ENCODE measurements at regions not wholly inside any gene's neighbourhood (a gene's known extent, or its start where the extent isn't known, plus 50 kb on each side); places are given as distances from the start of the nearest gene placed in this dataset.

DNA sequence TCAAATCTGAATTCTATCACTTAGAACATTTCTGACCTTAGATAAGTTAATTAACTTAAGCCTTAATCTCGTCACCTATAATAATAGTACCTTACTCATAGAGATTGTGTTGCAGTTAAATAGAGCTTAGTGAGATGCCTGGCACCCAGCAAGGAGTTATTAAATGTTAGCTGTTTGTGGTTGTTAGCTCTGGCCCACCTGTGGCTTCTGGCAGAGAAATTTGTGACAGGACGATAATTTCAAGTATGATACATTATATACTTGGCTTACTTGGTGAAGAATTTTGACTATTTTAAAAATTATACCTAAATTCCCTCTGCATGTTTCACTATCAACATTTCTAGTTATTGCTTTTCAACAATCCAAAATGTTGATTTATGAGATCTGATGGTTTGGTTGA lies 102.9 kb upstream of the CEP162 start:
- no peaks in the 10 kb centered on the region for H3K4me1 Mint-ChIP-seq
- H2AFZ ChIP-seq (ENCODE audit: insufficient read depth, low read depth, low read length, poor library complexity, severe bottlenecking), result no peak overlapping the region
- no peaks in the 10 kb centered on the region for H3K36me3 Mint-ChIP-seq
- H3K4me2 ChIP-seq (replicated peaks; ENCODE audit: extremely low read depth, low read length, poor library complexity, severe bottlenecking), result no peak overlapping the region
- intact Hi-C loops (cut with micrococcal nuclease), result no loop called here
- H3K4me3 ChIP-seq (replicated peaks in 1 of 3; ENCODE audit: low read depth in 2 of 3, low read length in 3 of 3), result no peak overlapping the region
- H3K4me1 ChIP-seq (ENCODE audit: control insufficient read depth in 1 of 2, insufficient read depth in 2 of 2, low read length in 2 of 2), result no peaks in the 10 kb centered on the region
- H3K27me3 Mint-ChIP-seq (ENCODE audit: low read depth in 3 of 3), result peaks cover 0 to 1% (median 0%) of the 10 kb centered on the region in 3 donors
- H3K27ac ChIP-seq (ENCODE audit: low read depth in 1 of 2, low read length in 2 of 2), result no peak overlapping the region
- no peak overlapping the region for H3K27ac Mint-ChIP-seq
- H4K20me1 ChIP-seq (ENCODE audit: insufficient read depth, low read length), result no peaks in the 10 kb centered on the region
- no peak overlapping the region for H3K4me3 Mint-ChIP-seq
- H3K79me2 ChIP-seq (ENCODE audit: insufficient read depth, low read length), result no peaks in the 10 kb centered on the region
- no peaks in the 10 kb centered on the region for H3K9me3 ChIP-seq (replicated peaks in 1 of 2; ENCODE audit: control insufficient read depth in 1 of 2, insufficient read depth in 1 of 2, low read length in 2 of 2)
- H3K9ac ChIP-seq (ENCODE audit: insufficient read depth, low read length, poor library complexity, severe bottlenecking), result no peak overlapping the region
- TF ChIP-seq, protein P1, sequence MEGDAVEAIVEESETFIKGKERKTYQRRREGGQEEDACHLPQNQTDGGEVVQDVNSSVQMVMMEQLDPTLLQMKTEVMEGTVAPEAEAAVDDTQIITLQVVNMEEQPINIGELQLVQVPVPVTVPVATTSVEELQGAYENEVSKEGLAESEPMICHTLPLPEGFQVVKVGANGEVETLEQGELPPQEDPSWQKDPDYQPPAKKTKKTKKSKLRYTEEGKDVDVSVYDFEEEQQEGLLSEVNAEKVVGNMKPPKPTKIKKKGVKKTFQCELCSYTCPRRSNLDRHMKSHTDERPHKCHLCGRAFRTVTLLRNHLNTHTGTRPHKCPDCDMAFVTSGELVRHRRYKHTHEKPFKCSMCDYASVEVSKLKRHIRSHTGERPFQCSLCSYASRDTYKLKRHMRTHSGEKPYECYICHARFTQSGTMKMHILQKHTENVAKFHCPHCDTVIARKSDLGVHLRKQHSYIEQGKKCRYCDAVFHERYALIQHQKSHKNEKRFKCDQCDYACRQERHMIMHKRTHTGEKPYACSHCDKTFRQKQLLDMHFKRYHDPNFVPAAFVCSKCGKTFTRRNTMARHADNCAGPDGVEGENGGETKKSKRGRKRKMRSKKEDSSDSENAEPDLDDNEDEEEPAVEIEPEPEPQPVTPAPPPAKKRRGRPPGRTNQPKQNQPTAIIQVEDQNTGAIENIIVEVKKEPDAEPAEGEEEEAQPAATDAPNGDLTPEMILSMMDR (IDR thresholded peaks at IDR 0.05), result no peak
- peaks cover 0 to 2% (median 0%) of the 10 kb centered on the region in 7 donors for H3K9me3 Mint-ChIP-seq
- no peaks in the 10 kb centered on the region for H3K36me3 ChIP-seq (replicated peaks in 1 of 2; ENCODE audit: control insufficient read depth in 1 of 2, insufficient read depth in 2 of 2, low read length in 2 of 2)
- no peaks in the 10 kb centered on the region for H3K27me3 ChIP-seq (ENCODE audit: control insufficient read depth in 2 of 2, insufficient read depth in 2 of 2, low read length in 2 of 2)
- WGBS (ENCODE audit: insufficient coverage), result no CpG with 5 or more reads among the region's 2 CpGs
- no peak for DNase-seq

DNA sequence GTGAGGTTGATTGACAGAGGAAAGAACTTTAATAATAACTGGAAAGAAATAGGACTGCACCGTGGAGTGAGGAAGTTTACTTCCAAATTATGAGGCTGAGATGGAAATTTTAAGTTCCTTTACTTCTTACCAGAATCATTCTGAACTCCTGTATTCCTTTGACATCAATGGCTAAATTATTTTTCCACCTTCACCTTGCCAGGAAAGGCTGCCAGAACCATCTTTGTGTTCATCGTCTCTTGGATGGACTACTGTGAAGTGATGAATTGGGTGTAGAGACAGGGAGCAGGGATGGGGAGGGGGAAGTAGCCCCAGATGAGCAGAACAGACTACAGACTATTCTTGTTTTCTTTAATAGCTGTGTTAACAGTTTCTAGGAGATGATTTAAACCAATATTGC lies 102.1 kb upstream of the CEP162 start:
- intact Hi-C loops (cut with micrococcal nuclease), result no loop called here
- no peak overlapping the region for H2AFZ ChIP-seq (ENCODE audit: insufficient read depth, low read depth, low read length, poor library complexity, severe bottlenecking)
- H3K27me3 ChIP-seq (ENCODE audit: control insufficient read depth in 2 of 2, insufficient read depth in 2 of 2, low read length in 2 of 2), result no peaks in the 10 kb centered on the region
- H4K20me1 ChIP-seq (ENCODE audit: insufficient read depth, low read length), result no peaks in the 10 kb centered on the region
- H3K4me1 Mint-ChIP-seq, result no peaks in the 10 kb centered on the region
- peaks cover 0 to 1% (median 0%) of the 10 kb centered on the region in 3 donors for H3K27me3 Mint-ChIP-seq (ENCODE audit: low read depth in 3 of 3)
- no peaks in the 10 kb centered on the region for H3K79me2 ChIP-seq (ENCODE audit: insufficient read depth, low read length)
- H3K36me3 Mint-ChIP-seq, result no peaks in the 10 kb centered on the region
- DNase-seq, result no peak
- H3K36me3 ChIP-seq (replicated peaks in 1 of 2; ENCODE audit: control insufficient read depth in 1 of 2, insufficient read depth in 2 of 2, low read length in 2 of 2), result no peaks in the 10 kb centered on the region
- TF ChIP-seq, protein P1 (IDR thresholded peaks at IDR 0.05), result no peak
- peaks cover 0 to 2% (median 0%) of the 10 kb centered on the region in 7 donors for H3K9me3 Mint-ChIP-seq
- H3K9ac ChIP-seq (ENCODE audit: insufficient read depth, low read length, poor library complexity, severe bottlenecking), result no peak overlapping the region
- H3K4me3 ChIP-seq (replicated peaks in 1 of 3; ENCODE audit: low read depth in 2 of 3, low read length in 3 of 3), result no peak overlapping the region
- H3K9me3 ChIP-seq (replicated peaks in 1 of 2; ENCODE audit: control insufficient read depth in 1 of 2, insufficient read depth in 1 of 2, low read length in 2 of 2), result no peaks in the 10 kb centered on the region
- H3K27ac Mint-ChIP-seq, result no peak overlapping the region
- H3K4me3 Mint-ChIP-seq, result no peak overlapping the region
- no peak overlapping the region for H3K27ac ChIP-seq (ENCODE audit: low read depth in 1 of 2, low read length in 2 of 2)
- H3K4me1 ChIP-seq (ENCODE audit: control insufficient read depth in 1 of 2, insufficient read depth in 2 of 2, low read length in 2 of 2), result no peaks in the 10 kb centered on the region
- no peak overlapping the region for H3K4me2 ChIP-seq (replicated peaks; ENCODE audit: extremely low read depth, low read length, poor library complexity, severe bottlenecking)
- WGBS (ENCODE audit: insufficient coverage), result no CpG with 5 or more reads among the region's 2 CpGs
